ENCODE measurements at regions not wholly inside any gene's neighbourhood (a gene's known extent, or its start where the extent isn't known, plus 50 kb on each side); places are given as distances from the start of the nearest gene placed in this dataset.

- TF ChIP-seq CTCF (IDR thresholded peaks at IDR 0.05) = no peak
- TF ChIP-seq ZFX (IDR thresholded peaks at IDR 0.05; ENCODE audit: borderline replicate concordance) = no peak
Measured at GRCh38 chr12:61870658-61871484, 389.3 kb upstream of the USP15 start.

Data from 22Rv1 (cell line).